Middle frontal gyrus (tissue), 1 donor: ENCODE measurements at regions not wholly inside any gene's neighbourhood (a gene's known extent, or its start where the extent isn't known, plus 50 kb on each side); places are given as distances from the start of the nearest gene placed in this dataset.

ENCODE experiments used
- DNase-seq: peaks from one replicate; pipeline ENCODE4 v3.0.0-alpha.2; 2015; ENCODE audit warnings: low spot score; ENCODE audit errors: extremely low spot score

DNA sequence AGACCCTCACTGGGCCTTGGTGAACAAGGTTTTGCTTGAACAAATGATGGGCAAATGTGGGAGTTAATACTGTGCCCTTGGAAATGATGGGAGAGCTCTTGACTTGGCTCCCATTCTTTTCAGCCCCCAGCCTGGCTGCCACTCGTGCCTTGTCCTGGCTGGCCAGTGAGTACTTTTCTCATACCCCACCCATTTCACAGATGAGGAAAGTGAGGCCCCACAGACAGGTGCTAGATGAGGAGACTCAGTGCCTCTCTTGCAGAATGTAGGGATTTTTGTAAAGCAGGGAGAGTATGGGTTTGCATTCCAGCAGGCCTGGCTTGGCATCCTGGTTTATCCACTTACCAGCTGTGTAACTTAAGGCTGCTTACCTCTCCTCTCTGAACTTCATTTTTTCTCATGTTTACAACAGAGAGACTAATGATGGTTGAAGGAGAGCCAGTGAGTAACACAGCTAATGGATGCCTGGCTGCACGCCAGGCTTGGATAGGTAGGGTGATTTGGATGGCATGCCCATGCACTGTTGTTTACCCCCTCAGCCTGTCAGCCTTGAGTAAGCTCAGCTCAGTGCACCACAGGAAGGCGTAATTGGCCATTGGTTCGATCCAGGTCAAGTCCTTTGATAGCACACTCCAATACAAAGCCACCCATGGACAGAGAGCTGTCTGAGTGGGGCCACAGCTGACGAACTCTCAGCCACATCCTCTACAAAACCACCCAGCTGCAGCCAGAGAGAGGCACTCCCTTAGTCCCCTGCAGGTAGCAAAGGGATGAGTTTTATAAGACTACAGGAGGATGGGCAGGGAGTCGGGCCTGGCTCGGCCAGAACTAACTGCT is 436.8 kb downstream of the RPS24 start:
- DNase-seq = no peak

DNA sequence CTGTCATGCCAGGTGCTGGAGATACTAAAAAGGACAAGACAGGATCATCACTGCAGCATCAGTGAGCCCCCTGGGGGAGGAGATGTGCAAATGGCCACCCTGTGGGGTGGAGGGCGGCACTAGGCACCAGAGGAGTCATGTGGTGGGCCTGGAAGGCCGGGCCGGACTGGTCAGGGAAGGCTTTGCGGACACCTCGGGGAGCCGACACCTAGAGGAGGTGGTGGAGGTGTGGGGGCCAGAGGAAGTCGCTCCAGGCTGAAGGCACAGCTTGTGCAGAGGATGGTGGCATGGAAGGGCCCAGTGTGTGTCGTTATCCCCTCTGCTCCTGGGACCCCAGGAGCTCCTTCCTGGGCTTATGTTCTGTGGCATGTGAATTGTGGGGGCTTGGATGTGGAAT is 437.7 kb downstream of the RPS24 start:
- no peak for DNase-seq

DNA sequence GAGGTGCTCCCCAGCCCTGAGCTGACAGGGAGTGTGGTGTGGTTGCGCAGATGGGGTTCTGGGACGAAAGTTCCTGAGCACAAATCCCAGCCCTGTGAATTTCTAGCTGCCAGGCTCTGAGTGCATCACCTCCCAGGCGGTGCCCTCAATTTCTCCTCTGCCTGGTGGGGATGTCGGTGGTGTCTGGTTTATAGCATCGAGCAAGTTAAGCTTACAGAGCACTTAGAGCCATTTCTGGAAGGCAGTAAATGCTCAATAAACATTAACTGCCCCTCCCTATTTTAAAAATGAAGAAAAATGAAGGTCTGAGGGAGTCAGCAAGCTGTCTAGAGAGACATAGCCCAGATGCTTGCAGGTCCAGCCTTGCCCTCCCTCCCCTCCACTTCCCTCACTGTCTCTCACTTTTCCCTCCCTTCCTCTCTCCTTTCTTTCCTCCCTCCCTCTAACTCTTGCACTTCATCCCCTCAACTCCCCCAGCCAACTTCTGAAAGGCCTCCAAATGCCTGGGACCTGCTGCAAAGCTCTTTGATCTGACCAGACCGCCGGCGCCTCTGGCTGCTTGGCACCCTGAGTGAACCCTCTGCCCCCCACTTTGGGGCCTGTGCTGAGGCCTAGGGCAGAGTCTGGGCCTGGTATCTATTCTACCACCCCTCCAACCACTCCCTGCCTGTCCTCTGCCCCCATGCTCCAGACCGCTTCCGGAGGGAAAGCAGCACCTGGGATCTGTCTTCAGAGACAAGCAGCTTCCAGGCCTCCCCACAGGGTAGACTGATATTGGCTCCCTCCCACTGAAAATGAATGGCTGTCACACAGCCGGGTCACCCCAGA is 438.3 kb downstream of the RPS24 start:
- no peak for DNase-seq

DNA sequence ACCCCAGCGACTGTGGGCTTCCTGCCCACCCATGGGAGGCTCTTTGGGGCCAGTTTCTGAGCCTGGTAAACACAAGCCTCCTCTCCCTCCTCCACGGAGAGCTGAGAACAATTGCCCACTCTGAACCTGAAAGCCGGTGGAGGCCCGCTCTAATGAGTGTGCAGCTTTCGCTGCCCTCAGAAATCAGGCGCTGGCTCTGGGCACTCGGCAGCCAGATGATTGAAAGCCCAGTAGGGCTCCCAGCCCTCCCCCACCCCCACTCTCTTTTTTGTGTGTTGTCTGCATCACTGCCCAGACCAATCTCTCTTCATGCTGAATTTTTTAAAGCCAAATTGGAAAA is 438.9 kb downstream of the RPS24 start:
- DNase-seq = no peak

DNA sequence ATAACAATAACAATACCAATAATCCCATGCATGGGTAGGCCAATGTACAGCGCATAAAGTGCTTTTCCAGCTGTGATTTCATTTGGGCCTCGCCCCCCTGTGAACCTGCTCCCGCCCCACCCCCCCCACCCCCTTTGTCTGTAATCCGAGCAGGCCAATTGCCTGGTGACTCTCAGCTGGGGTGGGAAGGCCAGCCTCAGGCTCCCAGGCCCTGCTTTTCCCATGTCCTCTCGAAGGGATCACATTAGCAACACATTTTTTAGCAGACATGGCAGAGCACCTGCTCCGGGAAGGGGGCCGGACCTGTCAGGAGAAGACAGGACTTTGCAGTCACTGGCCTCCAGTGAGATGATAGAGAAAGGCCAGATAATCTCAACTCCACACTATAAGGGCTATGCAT is 439.3 kb downstream of the RPS24 start:
- no peak for DNase-seq

DNA sequence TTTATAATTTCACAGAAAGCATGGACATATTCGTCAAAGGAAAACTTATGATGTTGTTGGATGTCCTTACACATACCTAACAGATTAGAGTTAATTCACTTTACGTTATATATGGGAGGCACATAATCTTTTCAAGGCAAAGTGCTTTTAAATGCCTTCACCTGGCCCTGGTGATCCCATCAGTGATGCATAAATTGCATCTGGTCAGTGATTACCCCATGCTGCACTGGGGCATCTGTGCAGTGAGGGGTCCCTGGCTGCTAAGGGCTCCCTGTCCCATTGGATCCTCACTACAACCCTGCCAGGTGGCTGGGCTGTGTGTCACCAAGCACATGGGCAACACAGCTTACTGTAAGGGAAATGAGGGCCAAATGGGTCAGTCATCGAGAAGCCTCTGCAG is 441.1 kb downstream of the RPS24 start:
- DNase-seq = no peak

DNA sequence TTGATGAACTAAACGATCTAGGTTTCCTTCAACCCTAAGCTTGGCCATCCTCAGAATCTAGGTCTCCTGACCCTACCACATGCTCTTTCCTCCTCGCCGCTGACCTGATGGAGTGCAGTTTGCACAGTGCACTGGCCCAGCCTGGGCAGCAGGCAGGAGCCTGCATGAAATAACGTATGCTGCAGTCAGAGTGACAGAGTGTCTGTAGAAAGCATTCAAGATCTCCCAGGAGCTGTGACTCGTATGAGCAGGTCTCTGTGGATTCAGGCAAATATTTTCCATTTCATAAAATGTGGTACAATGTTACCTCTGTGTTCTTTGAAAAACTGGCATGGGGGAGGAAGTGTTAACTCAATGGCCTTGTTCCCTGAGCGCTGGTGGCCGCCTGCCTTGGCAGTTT is 441.8 kb downstream of the RPS24 start:
- DNase-seq = no peak

DNA sequence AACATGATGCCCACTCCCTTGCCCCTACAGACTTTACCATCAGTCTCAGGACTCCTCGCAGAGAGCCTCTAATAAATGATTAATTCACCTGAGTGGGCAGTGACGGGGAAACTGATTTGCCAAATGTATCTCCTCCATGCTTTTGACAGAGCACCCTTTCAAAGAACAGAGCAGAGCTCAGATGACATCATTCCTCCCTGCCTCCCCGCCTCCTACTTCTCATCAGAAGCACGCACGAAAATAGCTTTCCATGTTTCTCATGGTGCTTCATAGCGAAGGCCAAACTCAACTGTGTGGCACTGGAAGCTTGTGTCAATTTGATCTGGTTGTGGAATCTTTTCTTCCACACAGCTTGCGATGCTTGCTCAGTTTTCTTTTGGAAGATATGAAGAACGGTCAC is 442.5 kb downstream of the RPS24 start:
- DNase-seq = peak; percentile 40

DNA sequence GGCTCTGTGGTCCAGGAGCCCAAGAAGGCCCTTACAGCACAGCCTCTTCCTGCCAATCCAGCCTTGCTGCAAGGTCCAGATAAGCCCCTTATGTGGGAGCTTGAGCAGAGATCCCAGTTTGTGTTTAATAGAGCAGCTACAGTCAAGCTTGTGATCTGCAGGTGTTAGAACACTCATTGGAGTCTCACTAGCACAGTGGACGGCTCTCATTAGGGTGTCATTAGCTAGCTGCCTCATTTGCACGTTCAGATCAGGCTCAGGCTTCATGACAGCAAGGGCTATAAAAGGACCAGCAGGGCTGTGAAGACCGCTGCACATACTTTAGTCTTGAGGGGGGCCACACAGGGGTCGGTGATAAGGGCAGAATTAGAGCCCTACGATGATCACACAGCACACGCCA is 443.2 kb downstream of the RPS24 start:
- DNase-seq = no peak

DNA sequence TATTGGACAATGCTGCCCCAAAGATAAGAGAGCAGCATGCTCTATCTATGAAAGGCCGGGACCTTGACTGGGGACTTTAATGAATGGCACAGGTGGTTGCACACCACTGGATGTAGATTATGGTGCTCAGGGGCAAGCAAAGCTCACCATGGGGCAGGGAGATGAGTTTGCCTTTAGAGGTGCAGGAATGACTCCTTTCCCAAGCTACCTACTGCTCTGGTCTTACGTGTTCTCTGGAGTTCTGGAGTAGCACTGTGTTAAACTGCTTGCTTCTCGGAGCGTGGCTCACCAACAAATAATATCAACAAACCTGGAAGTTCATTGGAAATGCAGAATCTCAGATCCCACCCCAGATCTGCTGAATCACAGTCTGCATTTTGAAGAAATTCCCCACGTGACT is 445.3 kb downstream of the RPS24 start:
- no peak for DNase-seq

DNA sequence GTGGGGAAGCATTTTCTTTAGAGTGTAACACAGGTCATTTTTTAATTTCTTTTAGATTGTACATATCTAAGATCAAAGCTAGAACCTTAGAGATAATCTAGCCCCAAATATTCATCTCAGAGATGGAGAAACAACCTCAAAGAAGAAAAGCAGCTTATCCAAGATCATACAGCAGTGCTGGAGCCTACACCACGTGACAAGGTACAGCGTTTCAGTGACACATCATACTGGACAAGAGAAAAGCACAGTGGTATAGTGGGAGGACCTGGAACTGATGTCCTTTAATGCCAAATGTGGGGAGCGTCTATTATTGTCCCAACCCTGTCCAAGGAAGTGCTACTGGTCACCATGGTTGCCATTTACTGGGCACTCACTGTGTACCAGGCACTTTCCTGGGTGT is 445.8 kb downstream of the RPS24 start:
- DNase-seq = no peak

DNA sequence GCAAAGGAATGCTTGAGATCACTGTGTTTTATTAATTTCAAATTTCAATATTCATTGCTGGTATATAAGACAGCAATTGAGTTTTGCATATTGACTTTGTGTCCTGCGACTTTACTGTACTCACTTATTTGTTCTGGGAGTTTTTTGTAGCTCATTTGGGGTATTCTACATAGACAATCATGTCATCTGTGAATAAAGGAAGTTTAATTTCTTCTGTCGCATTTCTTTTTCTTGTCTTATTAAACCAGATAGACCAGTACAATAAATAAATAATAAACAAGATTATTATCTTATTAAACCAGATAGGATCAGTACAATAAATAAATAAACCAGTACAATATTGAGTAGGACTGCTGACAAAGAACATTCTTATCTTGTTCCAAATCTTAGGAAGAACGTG is 448.2 kb downstream of the RPS24 start:
- DNase-seq = no peak

DNA sequence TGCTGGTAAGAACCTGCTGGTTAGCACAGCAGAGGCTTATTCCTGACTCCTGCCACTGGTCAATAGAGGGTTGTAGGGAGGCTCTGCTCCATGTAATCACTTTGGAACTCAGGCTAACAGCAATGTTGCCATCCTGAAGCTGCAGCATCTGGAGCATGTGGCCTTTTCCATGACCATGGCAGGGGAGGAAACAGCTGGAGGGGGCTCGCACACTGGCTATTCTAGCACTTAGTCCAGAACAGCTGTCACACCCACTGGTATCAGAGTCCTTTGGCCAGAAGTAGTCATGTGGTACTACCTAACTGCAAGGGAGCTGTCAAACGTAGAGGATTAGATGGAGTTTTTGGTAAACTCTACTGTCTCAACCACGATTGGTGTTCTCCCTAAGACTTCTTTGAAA is 450.0 kb downstream of the RPS24 start:
- DNase-seq = no peak

DNA sequence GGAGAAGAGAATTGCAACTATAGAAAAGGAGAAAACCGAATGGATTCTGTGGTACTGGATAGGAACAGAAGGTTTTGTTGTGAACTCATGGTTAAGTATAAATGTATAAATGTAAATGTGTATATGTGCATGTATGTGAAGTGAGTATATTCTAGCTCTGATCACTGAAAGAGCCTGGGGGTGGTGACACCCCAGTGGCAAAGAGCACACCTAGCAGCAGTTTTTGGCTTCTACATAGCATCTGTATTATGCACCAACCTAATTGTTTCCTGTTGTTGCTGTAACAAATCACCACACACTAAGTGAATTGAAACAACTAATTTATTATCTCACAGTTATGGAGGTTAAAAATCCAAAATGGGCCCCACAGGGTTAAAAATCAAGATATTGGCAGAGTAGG is 455.4 kb downstream of the RPS24 start:
- DNase-seq = no peak

DNA sequence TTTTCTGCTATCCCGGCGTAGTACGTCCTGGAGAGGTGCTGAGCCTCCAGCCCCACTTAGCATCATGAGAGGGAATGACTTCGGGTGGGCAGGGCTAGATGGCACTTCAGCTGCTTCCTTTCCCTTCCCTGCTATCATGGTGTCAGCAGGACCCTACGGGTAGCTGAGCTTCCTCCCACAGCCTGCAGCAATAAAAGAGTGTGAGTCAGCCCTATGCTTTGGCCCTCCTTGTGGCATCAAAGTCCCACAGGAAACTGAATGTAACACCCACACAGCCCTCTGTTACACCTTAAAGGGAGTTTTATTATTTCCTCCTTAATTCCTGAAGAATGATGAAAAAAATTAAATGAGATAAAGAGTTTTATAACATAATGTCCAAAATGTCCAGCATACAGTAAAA is 458.1 kb downstream of the RPS24 start:
- no peak for DNase-seq

DNA sequence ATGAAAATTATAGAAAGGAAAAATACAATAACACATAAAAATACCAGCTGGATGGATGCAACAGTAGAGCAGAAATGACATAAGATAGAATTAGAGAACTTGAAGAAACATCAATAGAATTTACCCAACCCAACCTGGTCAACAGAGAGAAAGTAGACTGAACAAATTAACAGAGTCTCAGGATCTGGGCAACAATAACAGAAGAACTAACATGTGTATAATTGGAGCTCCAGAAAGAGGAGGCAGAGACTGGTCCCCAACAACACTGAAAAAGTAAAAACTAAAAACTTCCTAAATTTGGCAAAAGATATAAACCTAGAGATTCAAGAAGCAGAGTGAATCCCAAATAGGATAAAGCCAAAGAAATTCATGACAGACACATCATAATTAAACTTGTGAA is 458.8 kb downstream of the RPS24 start:
- no peak for DNase-seq

DNA sequence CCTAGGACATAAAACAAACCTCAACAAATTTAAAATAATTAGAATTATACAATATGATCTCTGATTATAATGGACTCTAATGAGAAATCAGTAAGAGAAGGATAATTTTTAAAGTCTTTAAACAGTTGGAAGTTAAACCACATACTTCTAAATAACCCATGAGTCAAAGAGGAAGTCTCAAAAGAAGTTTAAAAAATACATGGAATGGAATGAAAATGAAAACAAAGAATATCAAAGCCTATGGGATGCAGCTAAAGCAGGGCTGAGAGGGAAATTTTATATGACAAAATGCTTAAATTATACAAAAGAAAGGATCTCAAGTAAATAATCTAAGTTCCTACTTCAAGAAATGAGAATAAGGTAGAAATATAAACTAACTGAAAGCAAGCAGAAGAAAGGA is 460.5 kb downstream of the RPS24 start:
- no peak for DNase-seq

DNA sequence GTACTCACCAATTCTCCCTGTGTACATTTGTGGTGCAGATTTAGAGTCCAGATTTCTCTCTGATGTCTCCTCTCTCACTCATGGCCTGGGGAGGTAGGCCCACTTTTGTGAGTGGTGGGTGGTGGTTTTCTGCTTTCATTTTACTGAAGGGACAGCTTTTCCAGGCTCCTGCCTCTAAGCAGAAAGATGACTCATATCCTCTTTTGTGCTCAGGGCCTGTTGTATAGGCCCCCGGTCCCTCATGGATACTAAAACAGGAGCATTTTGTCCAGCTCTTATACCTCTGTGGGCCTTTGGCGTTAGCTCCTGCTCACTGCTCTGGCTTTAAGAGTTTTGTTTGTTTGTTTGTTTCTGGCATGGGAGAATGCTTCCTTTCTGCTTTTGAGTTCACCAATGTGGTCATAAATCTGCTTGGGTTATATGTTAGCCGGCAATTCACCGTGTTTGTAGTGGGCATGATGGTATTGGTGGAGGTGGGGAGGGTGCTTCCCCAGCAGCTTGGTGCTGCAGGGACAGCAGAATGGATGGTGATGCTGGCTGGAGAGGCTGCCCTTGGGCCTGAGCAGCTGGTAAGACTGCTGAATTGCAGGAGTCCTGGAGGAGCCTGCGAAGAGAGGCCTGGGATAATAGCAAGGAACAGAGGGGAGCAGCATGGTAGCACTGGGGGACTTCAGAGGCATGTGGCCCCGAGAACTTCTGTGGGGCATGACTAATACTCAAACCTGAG is 468.7 kb downstream of the RPS24 start:
- no peak for DNase-seq

DNA sequence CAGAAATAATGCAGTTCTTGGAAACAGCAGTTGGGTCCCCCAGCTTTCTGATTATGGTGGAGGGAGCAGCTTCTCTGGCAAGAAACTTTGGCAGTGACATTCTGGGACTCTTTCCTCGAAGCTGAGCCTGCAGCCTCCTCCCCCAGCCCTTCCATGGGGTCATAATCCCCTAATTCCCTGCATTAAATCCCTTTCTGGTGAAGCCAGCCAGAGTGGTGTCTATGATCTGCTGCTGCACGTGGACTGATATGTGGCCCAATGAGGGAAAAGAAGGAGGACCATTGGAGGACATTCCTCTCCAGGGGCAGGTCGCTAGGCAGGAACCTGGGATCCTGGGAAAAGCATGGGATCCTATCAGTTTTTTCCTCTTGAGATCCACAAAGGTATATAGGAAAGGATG is 470.5 kb downstream of the RPS24 start:
- no peak for DNase-seq

DNA sequence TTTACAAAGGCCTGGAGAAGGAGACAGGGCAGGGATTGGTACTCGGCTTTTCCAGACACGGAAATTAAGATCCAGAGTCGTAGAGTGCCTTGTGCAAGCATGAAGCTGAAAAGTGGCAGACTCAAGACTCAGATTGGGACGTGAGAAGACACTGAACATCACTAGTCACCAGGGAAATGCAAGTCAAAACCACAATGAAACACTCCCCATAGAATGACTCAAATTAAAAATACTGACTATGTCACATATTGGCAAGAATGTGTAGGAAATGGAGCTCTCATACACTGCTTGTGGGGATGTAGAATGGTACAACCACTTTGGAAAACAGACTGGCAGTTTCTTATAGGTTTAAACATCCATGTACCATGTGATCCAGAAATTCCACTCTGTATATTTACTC is 472.0 kb downstream of the RPS24 start:
- DNase-seq = no peak

DNA sequence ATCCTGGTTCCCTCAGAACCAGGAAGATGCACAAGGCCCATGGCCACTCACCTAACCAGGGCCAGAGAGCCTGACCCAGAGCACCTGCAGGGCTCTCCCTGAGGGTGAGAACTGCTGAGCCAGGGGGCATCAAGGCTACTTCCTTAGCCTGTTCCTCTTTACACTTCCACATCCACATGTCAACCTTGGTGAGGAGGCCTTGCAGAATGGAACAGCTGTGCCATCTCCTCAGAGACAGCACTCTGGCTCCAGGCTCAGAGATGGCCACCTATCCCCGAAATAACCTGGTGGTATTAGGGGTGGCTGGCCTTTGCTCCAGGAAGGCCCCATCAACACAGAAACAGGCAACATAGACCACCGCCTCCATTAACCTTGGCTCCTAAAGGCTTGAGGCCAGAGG is 473.0 kb downstream of the RPS24 start:
- no peak for DNase-seq

DNA sequence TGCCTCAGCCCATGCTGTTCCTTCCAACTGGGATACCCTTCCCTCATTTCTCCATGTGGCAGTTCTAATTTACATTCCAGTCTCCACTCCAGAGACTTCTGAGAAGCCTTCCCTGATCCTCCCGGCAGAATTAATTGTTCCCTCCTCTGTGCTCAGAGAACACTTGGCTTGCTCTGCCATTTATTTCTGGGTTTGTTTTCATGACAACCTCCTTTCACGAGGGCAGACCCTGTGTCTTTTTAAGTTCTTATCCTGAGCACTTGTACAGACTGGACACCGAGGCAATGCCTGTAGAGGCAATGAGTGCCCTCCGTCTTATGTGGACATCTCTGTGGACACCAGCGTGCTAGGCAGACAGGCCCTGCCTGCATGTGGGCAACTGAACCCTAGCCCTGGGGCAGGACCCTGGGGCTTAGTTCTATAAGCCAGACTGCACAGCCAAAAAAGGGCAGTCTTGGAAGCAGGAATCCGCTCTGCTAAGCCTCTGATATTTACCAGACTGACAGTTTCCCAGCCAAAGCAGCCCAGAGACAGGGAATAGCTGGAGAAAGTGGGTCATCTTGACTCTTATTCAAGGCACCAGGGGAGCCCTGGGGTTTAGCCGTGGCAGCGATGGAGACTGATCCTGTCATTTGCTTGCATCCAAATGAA is 474.0 kb downstream of the RPS24 start:
- no peak for DNase-seq
